Hippocampal formation (tissue), 2 donors: ENCODE measurements at regions not wholly inside any gene's neighbourhood (a gene's known extent, or its start where the extent isn't known, plus 50 kb on each side); places are given as distances from the start of the nearest gene placed in this dataset.
"Not testable (repeated sequence)": the region's sequence is repeated elsewhere in the genome, so short reads cannot be mapped to it uniquely, and the experiment has no call there.

Source experiments
- DNase-seq, 2 donors: peaks; one replicate each; lab custom pipeline; 2025; lab: John Stamatoyannopoulos, UW

DNA sequence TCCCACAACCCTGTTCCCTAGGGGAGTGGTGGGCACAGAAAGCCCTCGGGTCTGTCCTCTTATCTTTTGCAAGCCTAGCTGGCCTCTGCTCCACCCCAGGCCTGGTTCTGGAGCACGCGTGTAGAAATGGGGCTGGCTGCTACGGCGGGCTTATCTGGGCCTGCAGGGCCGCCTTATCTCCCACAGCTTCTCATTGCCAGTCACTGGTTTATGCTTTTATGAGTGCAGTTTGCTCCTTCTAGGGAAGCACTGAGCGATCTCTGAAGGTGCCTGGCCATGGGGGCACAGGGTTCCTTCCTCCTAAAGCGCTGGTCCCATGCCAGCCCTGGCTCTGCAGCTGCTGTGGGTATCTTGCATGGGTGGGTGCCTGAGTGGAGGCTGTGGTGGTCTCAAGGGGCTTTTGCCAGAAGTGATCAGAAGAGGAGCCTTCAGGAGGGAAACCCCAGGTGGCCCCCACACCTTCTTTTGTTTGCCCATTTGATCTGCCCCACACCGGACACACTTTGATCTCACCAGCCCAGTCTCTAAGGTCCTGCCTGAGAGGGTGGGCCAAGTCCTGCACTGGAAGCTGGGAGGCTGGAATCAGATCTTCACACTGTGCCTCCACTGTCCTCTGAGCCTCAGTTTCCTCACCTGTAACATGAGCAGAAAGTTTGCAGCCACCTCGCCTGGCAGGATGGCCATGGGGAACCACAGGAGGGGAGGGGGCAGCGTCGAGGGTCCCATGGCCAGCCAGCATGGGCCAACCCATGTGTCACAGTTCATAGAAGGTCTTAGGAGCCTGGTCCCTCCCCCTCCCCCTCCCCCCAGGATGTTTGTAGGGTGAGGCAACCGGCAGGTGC is 86.6 kb upstream of the FGF3 start:
- no peak for DNase-seq

DNA sequence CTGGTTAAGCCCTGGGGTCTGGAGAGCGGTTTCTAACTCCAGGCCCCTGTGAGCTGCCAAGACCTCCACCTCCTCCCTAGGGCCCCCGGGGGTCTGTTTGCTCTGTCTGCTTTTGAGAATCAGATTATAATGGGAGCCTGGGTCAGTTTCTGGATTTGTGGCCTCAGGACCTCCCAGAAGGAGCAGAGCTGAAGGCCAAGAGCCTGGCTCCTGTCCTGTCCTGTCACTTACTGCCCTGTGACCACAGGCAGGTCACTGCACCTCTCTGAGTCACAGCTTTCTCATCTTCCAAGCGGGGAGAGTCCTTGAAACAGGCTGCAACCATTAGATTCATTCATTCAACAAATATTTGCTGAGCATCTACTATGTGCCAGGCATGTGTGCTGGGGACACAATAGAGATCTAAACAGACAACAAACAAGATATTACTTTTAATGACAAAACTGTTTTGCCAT is 87.3 kb upstream of the FGF3 start:
- no peak for DNase-seq

DNA sequence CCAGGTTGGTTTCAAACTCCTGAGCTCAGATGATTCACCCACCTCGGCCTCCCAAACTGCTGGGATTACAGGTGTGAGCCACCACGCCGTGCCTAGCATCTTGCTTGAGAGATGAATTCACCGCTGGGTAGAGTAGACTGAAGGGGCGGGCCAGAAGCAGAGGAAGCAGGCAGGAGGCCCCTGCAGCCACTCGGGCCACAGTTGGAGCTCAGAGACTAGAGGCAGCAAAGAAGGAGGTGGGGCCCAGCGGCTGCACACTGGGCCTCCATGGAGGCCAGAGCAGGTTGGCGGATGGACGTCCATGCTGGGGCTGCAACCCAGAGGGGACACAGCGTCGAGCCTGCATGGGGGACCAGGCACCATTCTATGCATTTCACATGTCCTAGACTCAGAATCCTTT is 88.4 kb upstream of the FGF3 start:
- DNase-seq: no peak

DNA sequence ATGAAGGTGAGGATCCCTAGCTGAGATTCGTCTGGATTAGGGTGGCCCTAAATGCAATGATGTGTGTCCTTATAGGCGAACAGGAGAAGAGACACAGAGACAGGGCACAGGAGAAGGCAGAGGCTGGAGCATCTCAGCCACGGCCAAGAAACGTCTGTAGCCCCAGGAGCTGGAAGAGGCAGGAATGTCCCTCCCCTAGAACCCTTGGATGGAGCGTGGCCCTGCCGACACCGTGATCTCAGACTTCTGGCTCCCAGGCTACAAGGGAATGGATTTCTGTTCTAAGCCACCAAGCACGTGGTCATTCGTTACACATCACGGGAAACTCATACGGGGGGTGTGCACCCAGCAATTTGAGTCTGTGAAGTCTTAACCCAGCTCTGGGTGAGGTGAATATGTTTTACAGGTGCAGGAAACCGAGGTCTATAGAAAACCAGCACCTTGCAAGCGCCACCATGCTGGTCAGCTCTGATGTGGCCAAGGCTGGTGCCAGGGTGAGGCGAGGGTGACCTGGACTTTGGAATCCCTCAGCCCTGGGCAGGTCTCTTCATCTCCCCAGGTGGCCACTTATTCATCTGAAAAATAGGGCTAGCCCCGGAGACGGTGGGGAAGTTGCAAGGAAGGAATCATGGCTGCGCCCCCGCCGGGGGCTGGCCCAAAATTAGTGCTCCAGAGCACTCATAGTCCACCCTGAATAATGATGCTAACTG is 89.5 kb upstream of the FGF3 start:
- no peak for DNase-seq

DNA sequence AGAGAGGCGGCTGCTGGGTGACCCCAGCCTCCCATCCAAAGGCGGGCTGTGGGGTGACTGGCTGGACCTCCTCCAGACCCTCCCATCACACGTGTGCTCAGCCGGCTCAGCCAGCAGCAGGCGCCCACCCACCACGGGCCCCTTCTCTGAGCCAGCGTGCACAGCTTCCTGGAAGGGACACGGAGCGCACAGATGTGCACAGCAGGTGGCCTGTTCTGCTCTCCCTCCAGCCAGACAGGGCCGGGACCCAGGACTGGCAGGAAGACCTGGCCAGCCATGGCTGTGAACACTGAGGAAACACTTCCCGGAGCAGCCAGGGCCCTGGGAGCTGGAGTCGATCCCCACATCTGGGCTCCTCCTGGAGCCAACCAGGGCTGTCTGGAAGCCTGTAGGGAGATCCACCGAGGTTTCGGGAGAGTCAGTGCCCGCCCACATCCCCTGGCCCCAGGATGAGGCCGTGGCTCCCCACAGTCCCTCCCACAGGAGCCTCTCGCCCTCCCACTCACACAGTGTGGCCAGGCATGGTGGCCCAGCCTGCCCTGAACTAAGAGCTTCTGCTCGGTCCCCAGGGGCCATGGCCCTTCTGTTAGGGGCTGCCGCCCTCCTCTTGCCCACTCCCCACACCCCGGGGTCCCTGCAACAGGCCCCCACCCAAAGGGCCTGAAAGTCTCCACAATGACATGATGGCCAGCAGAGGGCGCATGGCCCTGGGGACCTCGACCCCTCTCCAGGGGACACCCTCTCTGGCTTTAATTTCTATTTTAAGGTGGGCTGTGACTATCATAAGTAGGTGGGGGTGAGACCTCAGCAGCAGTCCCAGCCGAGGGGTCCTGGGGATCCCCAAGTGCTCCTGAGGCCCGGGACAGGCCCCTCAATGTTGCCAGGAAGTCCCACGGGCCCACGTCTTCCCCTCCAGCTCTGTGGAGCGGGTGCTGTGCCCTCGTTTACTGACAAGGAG is 90.6 kb upstream of the FGF3 start:
- no peak for DNase-seq

DNA sequence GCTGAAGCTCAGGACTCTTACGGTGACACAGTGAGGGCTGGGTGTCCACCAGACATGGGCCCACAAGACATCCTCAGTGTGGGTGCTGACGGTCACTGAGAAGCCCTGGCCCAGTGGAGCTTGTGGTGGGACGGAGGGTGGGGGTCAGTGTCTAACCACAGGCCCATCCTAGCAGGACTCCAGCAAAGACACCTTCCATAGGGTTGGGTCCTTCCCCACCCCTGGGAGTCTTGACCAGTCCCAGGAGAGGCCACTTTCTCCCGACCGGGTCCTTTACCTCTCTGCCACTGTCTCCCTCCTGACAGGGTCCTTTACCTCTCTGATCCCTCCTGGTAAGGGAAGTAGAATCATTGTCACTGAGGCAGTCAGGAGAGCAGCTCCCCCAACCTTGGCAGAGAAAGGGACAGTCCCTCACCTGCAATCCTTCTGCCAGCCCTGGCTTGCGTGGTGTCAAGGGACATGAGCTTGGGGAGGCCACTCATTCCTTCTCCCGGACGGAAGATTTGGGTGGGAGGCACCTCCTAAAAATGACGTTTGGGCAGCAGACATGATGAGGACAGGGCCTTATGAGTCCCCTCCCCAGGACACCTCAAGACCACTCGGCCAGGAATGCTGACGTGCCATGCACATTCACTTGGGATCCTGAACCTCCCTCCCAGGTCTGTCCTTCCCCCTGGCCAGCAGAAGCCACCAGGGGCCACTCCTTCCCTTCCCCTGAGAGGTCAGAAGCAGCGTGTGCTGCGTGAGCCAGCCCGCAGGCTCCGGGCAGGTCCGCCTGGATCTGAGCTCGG is 91.5 kb upstream of the FGF3 start:
- no peak for DNase-seq

DNA sequence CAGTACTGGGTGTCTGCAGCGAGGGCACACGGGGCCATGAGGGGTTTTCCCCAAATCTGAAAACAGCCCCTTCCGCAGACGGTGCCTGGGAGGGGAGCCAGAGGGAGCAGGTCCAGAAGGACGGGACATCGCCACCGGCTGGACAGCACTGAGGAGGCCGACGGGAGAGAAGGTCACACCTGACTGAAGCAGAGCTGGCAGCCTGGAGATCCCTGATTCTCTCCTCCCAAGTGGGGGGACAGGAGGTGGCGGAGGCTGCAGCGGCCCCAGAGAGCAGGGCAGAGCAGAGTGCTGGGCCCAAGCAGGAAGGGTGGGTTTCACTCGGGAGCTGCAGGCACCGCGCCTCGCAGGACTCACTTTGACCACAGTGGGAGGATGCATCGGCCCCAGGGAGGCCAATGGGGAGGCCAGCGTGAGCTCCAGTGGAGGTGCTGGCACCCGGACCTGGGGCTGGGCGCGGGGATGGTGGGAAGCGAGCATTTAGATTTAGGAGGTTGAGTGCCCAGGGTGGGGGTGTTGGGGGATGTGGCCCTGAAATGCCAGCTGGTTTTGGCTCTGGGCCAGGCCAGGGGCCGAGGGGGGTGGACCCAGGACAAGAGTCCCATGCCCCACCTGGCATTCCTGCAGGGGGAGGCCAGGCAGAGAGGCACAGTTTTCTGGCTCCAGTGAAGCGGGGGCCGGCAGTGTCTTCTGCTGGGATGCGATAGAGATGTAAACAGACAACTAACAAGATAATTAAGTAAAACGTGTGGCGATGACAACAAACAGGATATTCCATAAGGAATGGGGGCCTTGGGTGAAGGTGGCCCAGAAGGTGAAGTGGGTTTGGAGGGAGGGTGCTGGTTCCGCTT is 92.3 kb upstream of the FGF3 start:
- DNase-seq: no peak

DNA sequence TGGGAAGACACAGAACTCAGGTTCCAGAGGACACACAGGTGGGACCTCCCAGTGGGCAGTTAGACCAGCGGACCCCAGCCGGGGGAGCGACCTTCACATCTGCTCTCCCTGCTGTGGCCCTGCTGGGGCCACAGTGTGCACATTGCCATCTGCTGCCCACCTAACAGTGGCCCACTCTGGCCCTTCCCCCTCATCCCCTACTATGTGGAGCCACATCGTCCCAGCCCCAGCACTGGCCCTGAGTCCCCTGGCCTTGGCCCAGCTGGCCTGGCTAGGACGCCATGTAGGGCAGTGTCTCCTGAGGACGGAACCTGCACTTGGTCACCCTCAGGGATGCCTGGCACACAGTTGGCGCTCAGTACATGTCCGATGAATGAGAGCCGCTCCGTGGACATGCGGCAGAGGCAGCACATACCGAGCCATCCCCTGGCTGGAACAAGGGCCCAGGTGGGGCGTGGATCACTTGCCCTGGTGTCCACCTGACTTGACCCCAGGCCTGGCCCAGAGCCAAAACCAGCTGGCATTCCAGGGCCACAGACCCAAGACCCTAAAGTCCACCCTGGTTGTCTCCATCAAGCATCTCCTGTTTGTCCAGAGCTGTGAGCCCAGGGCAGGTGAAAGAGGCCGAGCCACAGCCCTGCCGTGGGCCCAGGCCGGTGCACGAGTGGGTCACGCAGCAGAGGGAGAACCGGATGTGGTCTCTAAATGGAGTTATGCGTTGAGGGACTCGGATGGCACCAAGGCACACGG is 93.1 kb upstream of the FGF3 start:
- DNase-seq: no peak

DNA sequence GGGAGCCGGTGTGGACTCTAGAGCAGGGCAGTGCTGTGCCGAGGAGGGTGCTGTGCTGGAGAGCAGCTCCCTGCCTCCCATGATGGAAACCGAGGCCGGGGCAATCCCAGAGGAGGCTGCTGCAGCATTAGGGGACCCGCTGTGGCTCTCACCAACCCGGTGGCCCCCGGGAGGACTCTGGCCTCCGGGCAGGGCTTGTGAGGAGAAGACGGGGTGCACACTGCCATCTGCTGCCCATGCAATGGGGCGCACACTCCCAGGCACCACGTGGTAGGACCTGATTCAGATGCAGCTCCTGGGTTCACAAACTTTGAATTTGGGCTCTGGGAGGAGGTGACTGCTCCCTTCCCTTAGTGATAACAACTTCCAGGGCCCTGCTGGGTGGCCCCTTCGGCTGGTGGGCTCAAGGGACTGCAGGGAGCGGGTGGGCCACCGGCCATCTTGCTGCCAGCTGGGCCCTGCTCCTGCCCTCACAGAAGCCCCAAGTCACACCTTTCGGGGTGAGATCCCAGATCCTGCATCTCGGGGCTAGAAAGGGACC is 93.8 kb upstream of the FGF3 start:
- no peak for DNase-seq

DNA sequence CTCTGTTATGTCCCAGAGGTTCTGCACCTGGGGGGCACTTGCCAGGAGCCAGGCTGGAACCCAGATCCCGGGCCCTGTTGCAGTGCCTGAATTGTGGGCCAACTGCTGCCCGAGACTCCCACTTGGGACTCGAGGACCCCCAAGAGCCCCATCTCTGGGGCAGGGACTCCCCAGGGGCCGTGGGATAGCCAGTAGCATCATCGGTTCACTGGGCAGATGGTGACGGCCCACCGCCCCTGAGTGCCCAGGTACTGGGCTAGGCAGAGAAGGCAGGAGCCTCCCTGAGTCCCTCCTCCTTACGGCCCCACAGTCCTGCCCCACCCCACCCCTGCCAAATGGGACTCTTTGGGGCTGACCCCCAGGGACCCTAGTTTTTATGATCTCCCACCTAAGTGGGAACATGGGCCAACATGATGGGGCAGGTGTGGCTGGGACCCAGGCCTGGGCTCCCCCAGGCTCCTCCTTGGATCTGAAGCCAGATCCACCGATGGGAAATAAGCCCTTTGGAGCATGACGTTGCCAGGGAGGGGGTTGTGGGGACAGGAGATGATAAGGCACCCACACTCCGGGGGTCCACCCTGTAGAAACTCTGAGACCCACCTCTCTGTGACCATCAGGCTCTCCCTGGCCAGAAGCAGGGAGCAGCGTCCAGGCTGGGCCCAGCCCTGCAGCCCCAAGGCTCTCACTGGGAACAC is 94.5 kb upstream of the FGF3 start:
- DNase-seq: no peak

DNA sequence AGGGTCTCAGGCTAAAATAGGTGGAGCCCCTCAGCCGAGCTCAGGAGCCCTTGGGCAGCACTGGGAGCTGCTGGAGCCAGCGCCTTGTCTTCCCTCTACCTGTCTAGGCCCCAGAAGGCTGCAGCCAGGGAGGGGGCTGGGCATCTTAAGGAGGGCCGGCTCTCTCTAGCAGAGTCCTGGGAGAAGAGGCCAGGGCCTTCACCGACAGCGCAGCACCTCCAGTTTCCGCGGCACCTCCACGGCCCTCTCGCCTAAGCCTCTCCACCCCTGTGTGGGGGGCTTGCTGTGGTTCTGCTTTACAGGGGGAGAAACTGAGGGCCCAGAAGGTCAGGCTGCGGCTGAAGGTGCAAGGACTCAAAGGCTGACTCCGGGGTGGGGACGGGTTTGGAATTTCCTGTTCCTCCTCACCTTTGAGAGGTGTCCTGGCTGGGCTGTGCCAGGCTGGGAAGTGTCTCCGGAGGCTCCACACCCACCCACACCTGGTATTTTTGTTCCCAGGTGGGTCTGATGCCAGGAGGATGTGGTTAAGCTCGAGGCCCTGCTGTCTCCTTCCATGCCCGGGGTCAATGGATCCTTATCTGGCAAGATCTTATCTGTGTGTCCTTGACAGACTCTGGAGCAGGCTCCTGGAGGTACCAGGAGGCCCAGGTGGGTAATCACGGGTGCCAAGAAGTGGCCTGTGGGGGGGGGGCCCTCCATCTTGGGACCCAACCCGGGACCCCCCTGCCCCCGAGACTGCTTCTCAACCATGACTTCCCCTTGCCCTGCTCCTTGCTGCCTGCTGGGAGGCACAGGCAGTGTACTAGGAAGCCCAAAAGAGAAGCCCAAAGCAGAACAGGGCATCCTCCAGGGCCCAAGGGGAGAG is 95.3 kb upstream of the FGF3 start:
- DNase-seq: no peak

DNA sequence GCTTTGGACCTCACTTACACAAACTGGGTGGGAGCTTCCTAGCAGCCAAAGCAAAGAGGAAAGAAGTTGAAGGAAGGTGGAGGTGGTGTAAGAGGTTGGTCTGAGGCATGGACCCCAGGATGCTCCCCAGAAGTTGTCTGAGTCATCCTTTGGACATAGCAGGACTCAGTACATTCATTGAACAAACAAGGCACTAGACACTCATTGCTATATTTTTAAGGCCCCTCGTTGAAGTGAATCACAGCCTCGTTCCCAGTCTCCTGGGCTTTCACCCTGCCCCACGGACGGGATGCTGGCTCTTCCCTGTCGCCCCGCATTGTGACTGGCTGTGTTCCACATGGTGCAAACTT is 95.9 kb upstream of the FGF3 start:
- DNase-seq: no peak

DNA sequence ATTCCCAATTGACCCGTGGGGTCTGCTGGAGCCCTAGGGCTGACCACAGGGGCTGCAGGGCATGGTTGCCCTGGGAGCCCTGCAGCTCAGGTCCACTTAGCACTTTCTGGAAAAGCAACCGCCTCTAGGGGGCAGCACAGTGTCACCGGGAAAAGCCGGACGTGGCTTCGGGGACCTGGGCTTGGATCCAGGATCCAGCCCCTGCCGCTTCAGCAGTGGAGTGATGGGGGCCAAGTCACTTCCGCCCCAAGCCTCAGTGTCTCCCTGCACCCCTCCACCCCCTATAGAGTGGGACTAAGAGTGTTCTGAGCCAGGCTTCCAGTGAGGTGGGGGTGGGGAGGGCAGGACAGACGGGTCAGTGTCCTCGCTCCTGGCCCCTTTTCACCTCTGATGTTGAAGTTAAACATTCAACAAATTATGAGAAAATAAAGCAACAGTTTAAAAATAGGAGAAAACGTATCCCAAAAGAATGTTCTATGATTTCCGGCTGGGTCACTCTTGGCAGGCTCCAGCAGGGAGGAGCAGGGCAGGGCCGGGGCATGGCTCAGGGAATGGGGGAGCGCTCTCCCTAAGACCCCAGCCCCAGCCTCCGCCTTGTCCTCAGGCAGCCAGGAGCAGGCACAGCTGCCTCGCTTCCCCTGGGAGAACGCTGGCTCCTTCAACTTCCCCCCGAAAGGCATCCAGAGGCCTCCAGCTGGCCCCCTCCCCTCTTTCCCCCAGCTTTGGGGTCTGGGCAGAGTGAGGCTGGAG is 96.5 kb upstream of the FGF3 start:
- peak in 1 of 2 donors; percentile 0 for DNase-seq

DNA sequence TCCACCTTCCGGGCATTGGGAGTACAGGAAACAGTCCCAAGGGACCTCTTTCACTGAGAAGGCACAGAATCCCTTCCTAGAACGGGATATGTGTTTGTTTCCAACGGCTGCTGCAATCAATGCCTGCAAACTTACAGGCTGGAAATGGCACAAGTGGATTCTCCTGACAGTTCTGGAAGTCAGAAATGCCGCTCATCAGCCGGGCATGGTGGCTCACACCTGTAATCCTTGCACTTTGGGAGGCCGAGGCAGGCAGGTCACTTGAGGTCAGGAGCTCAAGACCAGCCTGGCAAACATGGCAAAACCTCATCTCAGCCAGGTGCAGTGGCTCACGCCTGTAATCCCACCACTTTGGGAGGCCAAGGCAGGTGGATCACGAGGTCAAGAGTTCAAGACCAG is 97.0 kb upstream of the FGF3 start:
- DNase-seq: not testable (repeated sequence)

DNA sequence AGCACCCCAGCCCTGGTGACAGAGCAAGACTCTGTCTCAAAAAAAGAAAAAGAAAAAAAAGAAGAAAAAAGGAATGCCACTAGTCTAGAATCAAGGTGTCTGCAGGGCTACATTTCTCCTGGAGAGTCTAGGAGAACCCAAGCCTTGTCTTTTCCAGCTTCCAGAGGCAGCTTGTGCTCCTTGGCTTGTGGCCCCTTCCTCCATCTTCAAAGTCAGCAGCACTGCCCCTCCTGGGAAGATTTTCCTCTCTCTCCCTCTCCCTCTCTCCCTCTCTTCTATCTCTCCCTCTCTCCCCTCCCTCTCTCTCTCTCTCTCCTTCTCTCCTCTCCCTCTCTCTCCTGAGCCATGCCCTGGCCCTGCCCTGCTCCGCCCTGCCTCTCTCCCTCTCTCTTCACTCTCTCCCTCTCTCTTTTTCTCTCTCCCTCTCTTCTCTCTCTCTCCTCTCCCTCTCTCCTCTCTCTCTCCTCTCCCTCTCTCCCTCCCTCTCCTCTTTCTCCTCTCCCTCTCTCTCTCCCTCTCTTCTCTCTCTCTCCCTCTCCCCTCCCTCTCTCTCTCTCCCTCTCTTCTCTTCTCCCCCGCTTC is 97.7 kb upstream of the FGF3 start:
- no peak for DNase-seq

DNA sequence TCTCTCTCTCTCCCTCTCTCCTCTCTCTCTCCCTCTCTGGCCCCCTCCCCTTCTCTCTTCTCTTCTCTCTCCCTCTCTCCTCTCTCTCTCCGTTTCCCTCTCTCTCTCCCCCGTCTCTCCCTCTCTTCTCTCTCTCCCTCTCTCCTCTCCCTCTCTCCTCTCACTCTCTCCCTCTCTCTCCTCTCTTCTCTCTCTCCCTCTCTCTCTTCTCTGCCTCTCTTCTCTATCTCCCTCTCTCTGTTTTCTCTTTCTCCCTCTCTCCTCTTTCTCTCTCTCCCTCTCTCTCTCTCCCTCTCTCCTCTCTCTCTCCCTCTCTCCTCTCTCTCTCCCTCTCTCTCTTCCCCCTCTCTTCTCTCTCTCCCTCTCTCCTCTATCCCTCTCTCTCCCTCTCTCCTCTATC is 98.3 kb upstream of the FGF3 start:
- no peak for DNase-seq
